ENCODE measurements at regions not wholly inside any gene's neighbourhood (a gene's known extent, or its start where the extent isn't known, plus 50 kb on each side); places are given as distances from the start of the nearest gene placed in this dataset.

DNA sequence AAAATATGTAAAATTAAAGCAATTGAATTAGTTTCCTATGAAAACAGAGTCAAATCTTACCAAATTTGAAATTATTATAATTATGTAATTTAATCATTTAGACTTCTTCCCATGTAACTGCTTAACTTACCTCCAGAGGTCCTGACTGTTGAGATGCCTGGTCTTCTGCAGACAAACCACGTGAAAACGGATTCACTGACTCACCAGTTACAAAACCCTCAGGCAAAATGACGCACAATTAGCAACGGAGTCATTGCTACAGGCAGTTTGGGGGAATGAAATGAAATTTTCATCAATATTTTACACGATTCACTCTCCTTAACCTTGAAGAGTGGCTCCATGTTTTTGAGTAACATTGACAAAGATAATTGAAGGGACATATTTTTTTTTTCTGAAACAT is 460.8 kb downstream of the MTRR start:
- no peak for DNase-seq

DNA sequence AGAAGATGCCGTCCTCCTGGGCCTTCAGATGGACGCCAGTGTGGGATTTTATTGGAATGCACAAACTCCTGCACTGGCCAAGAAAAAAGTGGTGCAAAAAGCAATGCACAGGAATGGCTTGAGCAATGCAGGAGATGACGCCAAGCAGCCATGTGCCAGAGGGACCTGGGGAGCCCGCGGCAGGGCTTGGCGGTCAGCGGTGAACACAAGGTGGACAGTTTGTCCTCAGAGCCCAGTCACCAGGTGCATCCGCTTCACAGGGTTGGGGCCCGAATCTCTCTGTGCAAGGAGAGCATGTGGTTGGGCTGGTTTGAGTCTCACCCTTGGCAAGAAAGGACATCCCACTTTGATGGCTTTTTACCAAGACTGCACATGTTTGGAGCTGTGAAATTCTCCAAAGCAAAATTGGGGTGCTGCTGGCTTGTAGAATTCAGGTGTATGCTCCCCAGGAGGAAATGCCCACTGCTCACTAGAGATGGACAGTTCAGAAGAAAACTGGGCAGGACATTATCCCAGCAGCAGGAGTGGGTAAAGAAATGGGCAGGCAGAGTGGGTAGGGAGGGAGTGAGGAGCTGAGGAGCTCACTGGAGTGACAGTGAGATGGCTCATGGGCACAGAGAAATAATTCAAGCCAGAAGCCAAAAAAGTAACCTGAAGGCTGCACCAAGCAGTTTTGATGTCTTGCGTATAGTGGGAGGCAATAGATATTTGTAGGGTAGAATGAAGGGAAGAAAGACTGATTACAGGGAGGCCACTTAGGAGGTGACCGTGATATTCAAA is 463.9 kb downstream of the MTRR start:
- DNase-seq = no peak

DNA sequence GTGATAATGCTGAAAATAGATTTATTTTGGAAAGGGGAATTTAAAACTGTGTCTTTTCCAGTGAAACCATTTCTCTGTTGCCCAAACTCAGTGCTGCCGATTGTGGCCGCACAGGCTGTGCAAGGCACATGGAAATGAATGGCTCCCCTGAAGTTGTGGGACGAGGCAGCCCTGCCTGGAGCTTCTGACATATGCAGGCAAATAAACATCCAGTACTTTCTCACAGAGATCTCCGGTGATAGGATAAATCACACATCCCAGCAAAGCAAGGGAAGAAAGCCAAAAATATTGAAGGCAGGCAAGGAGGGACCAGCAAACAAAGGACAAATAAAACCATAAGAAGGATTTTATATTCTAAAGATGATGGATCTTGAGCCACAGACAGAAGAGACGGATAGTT is 464.5 kb downstream of the MTRR start:
- DNase-seq = no peak

DNA sequence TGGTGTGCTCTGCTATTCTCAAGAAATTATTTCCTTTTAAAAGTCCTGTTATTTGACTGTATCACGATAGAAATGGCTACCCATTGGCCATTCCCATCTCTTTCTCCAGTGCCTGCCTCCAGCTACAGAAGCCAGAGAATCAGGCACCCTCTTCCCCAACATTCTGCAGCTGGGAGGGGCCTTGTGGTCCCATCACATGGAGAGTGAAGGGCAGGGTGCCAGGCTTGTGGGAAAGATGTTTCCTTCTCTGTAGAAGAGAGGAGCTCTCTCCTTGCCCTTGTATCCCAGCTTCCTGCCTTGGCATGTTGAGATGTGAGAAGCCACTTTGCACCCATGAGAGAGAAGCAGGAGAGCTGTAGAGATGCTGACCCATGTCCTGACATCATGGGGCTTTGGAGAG is 465.0 kb downstream of the MTRR start:
- no peak for DNase-seq

DNA sequence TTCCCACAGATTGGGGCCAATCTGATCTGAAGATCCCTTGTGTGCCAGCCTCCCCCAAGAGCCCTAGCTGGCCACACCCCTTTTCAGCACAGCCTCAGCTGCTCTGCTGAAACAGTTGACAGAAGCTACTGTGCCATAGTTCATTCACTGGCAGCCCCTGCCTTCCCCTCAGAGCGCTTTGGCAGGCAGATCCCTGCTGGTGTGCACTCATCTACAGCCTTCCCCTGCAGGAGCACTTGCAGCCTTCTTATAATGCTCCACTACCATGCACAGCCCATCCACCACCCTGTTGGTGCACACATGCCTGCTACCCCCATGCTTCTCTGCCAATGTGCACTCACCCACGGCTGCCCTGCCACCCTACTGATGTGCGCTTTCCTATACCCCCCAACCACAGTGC is 471.3 kb downstream of the MTRR start:
- DNase-seq = no peak

DNA sequence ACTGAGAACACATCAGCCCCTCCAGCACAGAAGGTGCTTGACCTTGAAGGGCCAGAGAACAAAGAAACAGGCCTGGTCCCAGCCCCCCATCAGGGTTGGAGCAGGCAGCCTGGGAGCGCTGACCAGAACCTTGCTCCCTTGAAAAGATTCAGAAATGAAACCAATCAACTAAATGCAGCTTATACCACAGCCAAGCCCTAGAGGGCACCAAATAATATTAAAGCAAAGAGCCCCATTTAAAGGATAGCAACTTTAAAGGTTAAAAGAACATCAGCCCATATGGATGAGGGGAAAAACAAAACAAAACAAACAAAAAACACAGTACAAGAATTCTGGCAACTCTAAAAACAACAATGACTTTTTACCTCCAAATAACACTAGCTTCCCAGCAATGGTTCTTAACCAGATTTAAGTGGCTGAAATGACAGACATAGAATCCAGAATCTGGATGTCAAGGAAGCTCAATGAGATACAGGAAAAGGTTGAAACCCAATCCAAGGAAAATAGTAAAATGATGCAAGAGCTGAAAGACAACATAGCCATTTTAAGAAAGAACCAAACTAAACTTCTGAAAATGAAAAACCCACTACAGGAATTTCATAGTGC is 471.9 kb downstream of the MTRR start:
- DNase-seq = no peak

DNA sequence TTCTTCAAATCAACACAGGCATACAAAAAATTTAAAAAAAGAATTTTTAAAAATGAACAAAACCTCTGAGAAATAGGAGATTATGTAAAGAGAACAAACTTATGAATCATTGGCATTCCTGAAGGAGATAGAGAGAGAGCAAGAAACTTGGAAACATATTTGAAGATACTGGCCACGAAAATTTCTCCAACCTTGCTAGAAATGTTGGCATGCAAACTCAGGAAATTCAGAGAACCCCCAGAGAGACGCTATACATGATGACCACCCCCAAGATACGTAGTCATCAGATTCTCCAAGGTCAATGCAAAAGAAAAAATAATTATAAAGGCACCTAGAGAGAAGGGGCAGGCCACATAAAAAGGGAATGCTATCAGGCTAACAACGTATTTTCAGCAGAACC is 472.5 kb downstream of the MTRR start:
- DNase-seq = no peak

DNA sequence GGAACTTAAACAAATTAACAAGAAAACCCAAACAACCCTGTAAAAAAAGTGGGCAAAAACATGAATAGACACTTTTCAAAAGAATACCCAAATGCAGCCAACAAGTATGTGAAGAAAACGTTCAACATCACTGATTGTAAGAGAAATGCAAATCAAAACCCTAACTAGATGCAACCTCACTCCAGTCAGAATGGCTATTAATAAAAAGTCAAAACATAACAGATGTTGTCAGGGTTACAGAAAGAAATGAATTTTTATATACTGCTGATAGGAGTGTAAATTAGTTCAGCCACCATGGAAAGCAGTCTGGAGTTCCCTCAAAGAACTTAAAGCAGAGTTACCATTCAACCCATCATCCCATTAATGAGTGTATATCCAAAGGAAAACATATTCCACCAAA is 479.0 kb downstream of the MTRR start:
- DNase-seq = no peak

DNA sequence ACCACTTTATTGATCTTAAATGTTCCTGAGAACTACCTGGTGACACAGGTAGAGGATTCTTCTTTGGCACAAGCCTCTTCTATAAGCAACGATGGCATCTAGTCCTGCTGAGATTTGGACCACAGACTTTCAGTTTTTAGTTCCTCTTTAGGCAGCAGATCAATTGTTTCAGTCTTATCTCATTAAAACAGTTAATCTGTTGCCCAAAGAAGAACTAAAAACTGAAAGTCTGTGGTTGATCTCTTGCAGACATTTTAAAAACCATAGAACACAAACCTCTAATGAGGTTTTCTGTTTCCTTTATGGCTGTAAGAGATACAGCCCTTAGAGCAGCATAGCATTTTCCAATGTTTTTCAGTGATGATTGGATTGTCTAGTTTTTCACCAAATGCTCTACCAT is 480.9 kb downstream of the MTRR start:
- DNase-seq = no peak

DNA sequence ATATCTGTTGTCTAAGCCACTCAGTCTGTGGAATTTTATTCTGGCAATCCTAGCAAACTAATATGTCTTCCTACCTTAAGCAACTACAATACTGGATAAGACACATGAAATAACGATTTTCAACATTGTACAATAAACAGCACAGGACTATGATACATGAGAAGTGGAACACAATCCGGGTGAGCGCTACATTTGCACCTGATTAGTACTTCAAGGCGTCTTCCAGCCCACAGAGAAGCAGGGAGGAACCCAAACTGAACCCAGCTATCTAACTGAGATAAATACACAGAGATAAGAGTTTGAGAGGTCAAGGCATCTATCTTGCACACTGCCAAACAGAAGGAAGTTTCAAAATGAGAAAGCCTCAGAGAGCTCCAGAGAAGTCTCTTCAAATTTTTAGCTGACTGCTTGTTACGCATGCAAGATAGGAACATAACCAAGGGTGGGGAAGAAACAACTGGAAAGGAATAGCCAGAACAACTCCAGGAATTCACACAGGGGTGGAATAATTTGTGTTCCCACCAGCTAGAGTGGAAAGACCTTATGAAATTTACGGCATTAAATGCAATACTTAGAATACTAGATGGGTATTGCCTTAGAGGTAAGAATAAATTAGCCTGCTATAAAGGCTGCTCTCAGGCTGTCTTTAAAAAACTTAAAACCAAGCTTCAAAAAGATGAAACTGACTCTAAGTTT is 481.8 kb downstream of the MTRR start:
- no peak for DNase-seq

DNA sequence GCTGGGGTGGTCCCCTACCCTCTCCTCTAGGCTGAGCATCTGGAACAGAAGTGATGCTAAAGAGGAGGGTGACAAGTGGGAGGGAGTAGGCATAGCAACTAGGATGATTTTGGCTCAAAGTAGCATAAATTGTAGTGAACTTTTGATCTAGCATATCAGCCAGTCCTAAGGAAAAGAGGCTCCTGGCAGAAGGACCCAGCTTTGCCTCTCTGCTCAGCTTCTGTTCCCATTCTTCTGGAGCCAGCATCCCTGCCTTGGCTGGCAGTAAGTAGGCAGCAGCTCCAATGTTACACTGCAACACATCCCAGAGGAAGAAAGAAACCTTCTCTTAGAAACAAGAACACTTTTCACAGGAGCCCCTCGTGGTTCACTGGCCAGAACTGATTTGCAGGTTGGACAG is 487.0 kb downstream of the MTRR start:
- no peak for DNase-seq

DNA sequence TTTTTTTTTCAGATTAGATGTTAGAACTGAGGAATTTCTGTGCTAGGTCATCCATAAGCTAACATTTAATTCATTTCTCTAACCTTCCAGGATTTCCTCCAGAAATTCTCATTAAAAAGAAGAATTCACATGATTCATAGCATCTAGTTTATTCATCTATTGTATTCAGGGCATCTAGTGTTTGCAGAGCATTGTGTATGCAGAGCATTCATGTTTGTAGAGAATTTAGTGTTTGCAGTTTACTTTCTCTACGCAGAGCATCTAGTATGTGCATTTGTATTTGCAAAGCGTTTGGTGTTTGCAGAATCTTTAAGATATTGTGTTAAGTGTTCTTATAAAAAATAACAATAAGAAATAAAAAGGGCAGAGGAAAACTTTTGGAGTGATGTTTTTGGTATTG is 491.1 kb downstream of the MTRR start:
- no peak for DNase-seq

DNA sequence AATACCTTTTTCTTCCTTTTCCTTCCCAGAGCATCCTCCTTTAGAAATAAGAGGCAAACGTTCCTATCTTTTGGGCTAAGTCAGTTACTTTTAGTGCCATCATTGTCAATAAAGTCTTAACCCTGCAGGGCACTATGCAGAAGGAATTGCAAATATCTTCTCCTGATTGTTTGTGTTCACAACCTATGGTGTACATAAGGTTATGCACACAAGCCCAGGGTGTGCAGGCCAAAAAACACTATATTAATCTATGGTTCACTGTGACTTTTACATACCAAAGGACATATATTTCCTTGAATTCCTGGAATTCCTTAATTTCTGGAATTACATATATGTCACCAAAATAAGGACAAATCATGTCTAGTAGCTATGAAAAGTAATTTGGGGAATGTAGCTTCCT is 493.5 kb downstream of the MTRR start:
- no peak for DNase-seq

DNA sequence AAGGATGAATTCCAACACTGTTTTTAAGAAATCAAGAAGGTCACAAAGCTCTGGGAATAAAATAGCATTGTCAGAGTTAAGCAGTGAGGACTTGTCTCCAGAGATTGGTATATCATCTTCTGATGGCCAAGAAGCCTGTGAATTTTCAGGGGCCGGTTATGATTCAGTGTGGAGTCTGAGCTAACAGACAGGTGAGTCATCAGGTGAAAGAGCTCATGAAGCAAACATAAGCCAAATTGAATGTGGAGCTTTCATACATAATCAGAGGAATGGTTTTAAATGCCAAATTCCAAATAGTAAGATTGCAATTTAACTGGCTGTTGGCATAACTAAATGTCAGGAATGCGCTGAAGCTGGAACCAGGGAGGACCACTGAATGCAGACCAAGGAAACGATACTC is 494.2 kb downstream of the MTRR start:
- DNase-seq = no peak

DNA sequence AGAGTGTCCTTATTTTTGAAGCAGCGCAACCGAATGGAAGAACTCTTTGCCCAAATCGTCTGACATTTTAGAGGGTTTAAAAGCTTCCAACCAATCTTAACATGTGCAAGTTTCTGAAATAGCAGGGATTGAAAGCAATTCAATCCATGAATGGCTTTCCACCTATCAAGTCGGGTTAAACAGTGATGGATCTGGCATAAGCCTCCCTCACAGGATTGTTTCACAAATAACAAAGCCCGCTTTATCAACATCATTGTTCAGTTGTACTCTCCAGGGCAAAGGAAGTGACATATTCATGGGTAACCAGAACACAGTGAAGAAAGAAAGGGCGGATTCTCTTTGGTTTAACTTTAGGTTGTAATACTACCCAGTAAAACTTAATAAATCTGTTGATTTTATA is 497.3 kb downstream of the MTRR start:
- DNase-seq = no peak

DNA sequence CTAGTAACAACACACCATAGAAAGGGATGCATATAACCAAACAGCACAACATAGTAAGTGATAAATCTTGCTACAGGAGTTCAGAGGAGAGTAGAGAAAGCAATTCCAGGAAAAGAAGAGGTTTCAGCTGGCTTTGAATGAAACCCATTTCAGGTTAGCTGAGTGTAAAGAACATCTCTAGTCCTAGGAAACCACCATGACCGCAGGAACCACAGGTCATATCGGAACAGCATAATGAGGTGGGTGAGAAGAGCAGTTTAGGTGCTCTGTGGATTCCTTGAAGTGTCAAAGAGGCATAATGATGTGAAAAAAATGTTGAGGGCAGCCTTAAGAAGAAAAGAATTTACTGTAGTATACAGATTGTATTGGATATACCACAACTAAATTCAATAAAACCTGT is 507.5 kb downstream of the MTRR start:
- DNase-seq = no peak

DNA sequence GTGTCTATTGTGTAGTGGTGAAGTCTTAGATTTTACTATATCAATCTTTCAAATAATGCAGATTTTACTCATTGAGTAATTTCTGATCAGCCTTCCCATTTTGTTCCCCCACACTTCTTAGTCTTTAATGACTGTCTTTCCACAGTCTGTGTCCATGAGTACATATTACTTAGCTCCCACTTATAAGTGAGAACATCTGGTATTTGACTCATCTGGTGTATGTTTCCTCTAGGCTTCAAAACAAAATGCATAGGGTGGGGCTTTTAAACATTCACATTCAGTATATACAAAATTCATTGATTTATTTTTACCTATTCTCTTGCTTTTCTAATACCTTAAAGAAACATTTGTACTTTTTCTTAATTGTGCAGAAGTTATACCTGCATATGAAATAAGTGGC is 513.0 kb downstream of the MTRR start:
- no peak for DNase-seq

DNA sequence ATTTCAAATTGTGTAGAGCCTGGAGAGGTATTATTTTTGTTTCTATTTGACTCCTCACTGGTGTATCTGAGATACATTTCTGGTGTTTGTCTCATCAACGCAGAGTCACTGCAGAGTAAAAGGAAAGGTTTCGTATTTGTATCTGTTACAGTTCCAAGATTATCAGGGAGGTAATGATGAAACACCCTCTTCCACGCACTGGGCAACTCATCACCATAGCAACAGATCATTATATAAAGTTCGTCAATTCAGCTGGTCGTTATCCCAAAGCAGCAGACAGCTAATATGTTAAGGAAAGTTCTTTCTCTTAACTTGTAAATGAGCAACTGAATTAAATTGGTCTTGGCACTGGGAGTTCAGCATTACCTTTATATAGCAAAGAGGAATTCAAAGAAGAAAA is 513.5 kb downstream of the MTRR start:
- DNase-seq = no peak

DNA sequence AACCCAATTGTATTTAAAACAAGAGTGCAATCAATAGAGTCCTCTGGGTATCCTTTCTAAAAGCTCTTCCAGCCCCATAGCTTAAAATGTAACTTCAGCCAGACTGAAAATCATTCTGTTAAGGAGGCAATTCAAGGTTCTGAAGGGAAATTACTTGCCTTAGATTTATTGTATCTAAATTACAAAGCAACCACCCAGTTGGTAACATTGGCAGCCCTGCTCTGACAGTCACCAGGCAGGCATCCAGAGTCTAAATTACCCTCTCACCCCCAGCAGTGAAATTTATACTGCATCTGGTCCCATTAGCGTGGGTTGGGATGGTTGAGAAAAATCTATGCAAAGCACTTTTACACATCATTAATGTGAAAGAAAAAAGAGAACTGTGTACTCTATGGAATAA is 514.7 kb downstream of the MTRR start:
- DNase-seq = no peak

DNA sequence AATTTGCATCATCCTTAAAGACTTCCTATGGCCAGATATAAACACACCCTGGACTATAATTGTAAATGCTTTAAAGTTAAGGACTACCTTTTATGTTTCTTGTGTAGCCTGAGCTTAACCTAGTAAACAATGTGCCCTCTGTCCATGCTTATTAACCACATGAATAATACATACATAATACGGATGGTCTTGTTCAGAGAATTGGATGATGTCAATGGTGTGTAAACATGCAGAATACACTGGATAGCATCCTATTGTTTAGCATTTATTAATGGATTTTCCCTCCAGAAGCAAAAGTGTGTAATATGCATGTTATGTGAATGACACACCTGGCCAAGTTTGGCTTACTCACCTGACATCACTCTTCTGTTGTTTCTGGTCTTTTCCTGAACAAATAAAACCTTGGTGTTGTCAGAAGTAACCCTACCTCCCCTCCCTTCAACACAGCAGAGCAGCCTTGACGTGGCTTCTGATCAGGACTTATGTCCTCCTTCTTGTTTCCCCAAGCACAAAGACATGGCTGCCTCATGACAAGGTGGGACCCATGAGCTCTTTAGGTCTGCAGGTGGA is 517.9 kb downstream of the MTRR start:
- no peak for DNase-seq

DNA sequence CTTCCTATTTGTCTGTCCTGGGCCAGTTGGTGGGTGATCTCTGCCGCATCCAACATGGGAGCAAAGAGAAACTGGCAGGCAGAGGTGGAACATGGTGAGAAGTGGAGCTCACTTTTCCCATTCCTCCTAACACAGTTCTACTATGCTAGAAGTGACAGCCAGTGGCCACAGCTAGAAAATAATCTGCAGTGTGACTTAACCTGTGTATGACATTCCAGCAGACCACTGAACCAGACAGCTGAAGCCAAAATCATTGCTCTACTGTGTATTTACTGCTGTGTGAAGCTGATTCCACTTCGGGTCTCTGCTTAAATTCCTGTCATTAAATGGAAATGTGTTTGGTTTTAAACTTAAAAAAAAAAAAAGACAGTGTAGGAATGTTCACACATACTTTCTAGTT is 523.0 kb downstream of the MTRR start:
- no peak for DNase-seq

DNA sequence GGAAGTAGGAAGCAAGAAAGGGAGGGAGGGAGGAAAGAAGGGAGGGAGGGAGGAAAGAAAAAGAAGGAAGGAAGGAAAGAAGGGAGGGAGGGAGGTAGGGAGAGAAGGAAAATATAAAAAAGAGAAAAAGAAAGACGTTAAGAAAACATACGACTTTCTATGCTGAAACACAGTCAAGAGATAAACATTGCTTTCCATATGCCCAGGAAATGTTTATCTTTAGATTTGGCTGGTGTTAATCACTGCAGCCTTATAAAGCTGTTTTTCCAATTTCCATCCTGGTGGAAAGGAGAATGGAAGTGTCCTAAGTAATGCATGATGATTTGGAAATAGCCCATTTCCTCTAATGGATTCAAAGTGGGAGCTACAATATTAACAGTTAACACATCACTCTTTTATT is 524.3 kb downstream of the MTRR start:
- no peak for DNase-seq

DNA sequence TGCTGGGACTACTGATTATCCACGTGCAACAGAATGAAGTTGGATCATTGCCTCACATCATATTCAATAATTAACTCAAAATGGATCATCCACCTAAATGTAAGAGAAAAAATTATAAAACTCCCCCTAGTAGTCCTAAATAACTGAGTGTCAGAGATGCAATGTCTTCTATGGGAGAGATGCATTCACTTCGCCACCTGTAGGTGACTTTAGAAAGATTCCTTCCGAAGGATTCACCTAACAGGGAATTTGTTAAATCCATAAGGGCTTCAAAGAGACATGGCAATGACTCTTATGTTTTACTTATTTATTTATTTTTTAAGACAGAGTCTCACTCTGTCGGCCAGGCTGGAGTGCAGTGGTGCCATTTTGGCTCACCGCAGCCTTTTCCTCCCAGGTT is 526.0 kb downstream of the MTRR start:
- DNase-seq = no peak

DNA sequence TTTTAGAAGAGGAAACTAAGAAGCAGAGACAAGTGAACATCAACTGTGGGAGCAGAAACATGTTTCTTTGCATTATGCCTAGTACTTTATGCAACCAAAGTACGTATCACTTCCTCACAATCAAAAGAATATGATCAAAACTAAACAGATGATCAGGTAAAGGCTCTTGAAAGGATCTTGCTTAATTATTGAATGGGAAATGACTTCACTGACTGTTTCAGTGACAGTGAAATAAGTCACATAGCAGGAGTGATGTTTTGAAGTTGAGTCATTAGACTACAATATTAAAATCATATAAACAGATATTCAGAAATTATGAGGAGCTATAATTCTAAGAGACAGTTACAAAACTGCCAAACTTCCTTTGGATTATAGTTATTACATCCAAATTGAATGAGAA is 527.3 kb downstream of the MTRR start:
- no peak for DNase-seq

All from NCI-H510A (cell line).